Activated CD4-positive, alpha-beta T cell treated with anti-CD3 and anti-CD28 coated beads, Interleukin-10, Interleukin-2, amounts not matched to agents 100 ng/mL and 50 ng/mL, durations not matched to agents 16 hours and 8 hours (primary cell): ENCODE measurements at regions not wholly inside any gene's neighbourhood (a gene's known extent, or its start where the extent isn't known, plus 50 kb on each side); places are given as distances from the start of the nearest gene placed in this dataset.
A peak's percentile ranks its signal among the peaks of the same experiment; 100 is the strongest.
"Not testable (repeated sequence)": the region's sequence is repeated elsewhere in the genome, so short reads cannot be mapped to it uniquely, and the experiment has no call there.

ENCODE experiments used
- DNase-seq: peaks from one replicate; pipeline ENCODE4 v3.0.0-alpha.2; 2020

- DNase-seq = no peak
Measured at GRCh38 chr3:67064105-67064504, 66.0 kb downstream of the KBTBD8 start.

- DNase-seq = no peak
Measured at GRCh38 chr3:67067251-67067650, 69.1 kb downstream of the KBTBD8 start.

GRCh38 chr3:67072640-67073039 lies 74.5 kb downstream of the KBTBD8 start:
- DNase-seq = not testable (repeated sequence)

- no peak for DNase-seq
Measured at GRCh38 chr3:67073812-67074211, 75.7 kb downstream of the KBTBD8 start.

- no peak for DNase-seq
Measured at GRCh38 chr3:67075295-67075694, 77.2 kb downstream of the KBTBD8 start.

GRCh38 chr3:67076607-67077006 lies 78.5 kb downstream of the KBTBD8 start:
- DNase-seq = no peak

- peak; percentile 5 for DNase-seq
Measured at GRCh38 chr3:67077656-67078055, 79.5 kb downstream of the KBTBD8 start.

- no peak for DNase-seq
Measured at GRCh38 chr3:67082533-67083024, 84.5 kb downstream of the KBTBD8 start.

- DNase-seq = peak; percentile 74
Measured at GRCh38 chr3:67083277-67083676, 85.2 kb downstream of the KBTBD8 start.

- no peak for DNase-seq
Measured at GRCh38 chr3:67087788-67088187, 89.7 kb downstream of the KBTBD8 start.

GRCh38 chr3:67090474-67090873 lies 92.4 kb downstream of the KBTBD8 start:
- no peak for DNase-seq

- DNase-seq = no peak
Measured at GRCh38 chr3:67093305-67093704, 95.2 kb downstream of the KBTBD8 start.

GRCh38 chr3:67094167-67094566 lies 96.1 kb downstream of the KBTBD8 start:
- no peak for DNase-seq

GRCh38 chr3:67094774-67095173 lies 96.7 kb downstream of the KBTBD8 start:
- DNase-seq = no peak

GRCh38 chr3:67104388-67104787 lies 106.3 kb downstream of the KBTBD8 start:
- DNase-seq = no peak

- no peak for DNase-seq
Measured at GRCh38 chr3:67106874-67107273, 108.8 kb downstream of the KBTBD8 start.

- peak; percentile 15 for DNase-seq
Measured at GRCh38 chr3:67109651-67110204, 111.6 kb downstream of the KBTBD8 start.

GRCh38 chr3:67113802-67114407 lies 115.8 kb downstream of the KBTBD8 start:
- peak; percentile 86 for DNase-seq

GRCh38 chr3:67118122-67118521 lies 120.0 kb downstream of the KBTBD8 start:
- no peak for DNase-seq

- DNase-seq = no peak
Measured at GRCh38 chr3:67118635-67119034, 120.5 kb downstream of the KBTBD8 start.

- no peak for DNase-seq
Measured at GRCh38 chr3:67123914-67124313, 125.8 kb downstream of the KBTBD8 start.

- no peak for DNase-seq
Measured at GRCh38 chr3:67127254-67127653, 129.1 kb downstream of the KBTBD8 start.

GRCh38 chr3:67142432-67142831 lies 144.3 kb downstream of the KBTBD8 start:
- DNase-seq = no peak

GRCh38 chr3:67145738-67146137 lies 147.6 kb downstream of the KBTBD8 start:
- no peak for DNase-seq

- DNase-seq = no peak
Measured at GRCh38 chr3:67154429-67154828, 156.3 kb downstream of the KBTBD8 start.
